Caki2 (cell line): ENCODE measurements at regions not wholly inside any gene's neighbourhood (a gene's known extent, or its start where the extent isn't known, plus 50 kb on each side); places are given as distances from the start of the nearest gene placed in this dataset.

Experiments
- DNase-seq: peaks from one replicate; pipeline ENCODE4 v3.0.0-alpha.2; 2015; ENCODE audit warnings: low read depth
- in situ Hi-C: cut with HindIII; loops from 2 replicates; pipeline ENCODE4 v1.10.0; 2016; ENCODE audit warnings: low sequenced_read_pairs, low pct_unique_long_range_greater_than_20kb, mixed read lengths

DNA sequence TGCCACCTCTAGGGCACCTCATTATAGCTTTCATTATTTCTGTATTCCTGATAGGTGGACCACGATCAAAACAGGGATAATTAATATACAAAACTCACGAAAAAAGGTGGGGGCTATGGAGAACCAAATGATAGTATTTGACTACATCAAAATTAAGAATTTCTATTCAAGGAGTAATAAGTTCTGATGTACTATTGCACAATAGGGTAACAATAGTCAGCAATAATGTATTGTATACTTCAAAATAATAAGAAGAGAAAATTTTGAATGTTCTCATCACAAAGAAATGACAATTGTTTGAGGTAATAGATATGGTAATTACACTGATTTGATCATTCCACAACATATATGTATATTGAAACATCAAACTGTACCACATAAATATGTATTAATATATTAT, 327.3 kb upstream of the TRAM1L1 start:
- DNase-seq, result no peak
- in situ Hi-C loops, result no loop called here

DNA sequence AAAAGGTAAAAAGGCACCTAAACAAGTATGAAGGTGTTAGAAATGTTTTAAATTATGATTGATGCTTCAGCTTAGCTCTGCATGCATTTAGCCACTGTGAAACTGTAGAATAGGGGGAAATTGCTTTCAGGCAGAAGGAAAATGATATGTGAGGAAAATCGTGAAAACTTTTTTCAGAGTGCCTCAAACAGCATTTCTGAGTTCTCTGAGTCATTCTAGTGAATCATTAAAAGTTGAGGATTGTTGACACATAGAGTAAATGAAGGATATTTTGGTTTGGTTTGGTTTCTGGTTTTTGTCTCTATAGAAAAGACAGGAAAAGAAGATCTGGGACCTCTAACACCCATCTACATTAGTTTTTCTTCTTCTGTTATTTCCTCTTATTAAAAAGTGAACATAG, 332.5 kb upstream of the TRAM1L1 start:
- DNase-seq, result peak; percentile 17
- in situ Hi-C loops, result no loop called here

DNA sequence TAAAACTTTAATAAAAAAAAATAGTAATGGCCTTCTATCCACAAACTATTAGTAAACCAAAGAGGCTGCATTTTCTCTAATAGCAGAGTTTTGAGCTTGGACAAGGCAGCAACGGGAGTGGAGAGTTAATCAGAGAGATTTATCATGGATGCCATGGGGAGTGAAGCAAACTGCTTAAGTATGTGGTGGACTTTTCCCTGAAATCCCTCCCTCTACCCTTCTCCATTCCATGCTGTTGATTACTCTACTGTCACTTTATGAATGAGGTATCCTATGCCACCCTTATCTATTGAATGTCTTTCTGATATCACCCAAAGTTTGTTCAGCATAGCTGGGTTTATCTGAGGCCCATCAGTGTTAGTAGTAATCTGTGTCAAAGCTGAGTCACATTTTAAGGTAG, 335.6 kb upstream of the TRAM1L1 start:
- DNase-seq, result no peak
- in situ Hi-C loops, result no loop called here

DNA sequence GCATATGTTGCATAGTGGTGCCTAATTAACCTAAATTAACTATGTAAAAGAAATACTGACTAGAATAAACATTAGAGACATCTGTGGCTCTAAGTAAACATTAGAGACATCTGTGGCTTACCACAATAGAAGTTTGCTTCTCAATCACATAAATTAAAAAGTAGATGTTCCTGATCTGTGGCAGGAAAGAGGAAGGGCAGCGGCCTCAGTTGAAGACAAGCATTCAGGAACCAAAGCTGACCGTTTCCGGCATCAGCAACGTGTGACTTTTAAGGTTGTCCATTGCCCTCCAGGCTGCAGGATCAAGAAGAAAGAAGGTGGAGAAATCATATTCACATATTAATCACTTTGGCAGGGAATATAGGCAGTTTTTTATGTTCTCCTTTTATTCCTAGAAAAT, 336.3 kb upstream of the TRAM1L1 start:
- DNase-seq, result no peak
- in situ Hi-C loops, result no loop called here

DNA sequence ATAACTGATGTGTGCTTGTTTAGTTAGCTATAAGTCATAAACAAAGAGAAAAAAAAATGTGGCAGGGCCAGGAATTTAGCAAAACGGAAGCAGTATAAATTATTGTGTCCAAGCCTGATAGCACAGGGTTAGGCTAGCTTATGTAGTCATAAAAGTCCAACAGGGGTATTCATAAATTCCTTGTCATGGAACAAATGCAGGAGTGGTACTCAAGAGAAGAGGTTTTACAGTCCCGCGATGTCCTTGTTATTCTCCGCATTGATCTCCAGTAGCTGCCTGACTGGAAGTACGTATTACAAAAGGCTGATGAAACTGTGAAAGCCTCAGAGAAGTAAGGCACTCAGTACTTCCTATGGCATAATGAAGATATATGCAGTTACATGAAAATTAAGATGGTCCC, 336.9 kb upstream of the TRAM1L1 start:
- DNase-seq, result no peak
- in situ Hi-C loops, result no loop called here

DNA sequence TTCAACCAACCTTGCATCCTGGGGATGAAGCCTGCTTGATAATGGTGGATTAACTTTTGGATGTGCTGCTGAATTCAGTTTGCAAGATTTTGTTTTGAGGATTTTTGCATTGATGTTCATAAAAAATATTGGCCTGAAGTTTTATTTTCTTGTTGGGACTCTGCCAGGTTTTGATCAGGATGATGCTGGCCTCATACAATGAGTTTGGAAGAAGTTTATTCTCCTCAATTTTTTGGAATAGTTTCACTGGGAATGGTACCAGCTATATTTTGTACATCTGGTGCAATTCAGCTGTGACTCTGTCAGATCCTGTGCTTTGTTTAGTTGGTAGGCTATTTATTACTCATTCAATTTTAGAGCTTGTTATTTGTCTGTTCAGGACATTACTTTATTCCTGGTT, 340.3 kb upstream of the TRAM1L1 start:
- DNase-seq, result no peak
- in situ Hi-C loops, result no loop called here

DNA sequence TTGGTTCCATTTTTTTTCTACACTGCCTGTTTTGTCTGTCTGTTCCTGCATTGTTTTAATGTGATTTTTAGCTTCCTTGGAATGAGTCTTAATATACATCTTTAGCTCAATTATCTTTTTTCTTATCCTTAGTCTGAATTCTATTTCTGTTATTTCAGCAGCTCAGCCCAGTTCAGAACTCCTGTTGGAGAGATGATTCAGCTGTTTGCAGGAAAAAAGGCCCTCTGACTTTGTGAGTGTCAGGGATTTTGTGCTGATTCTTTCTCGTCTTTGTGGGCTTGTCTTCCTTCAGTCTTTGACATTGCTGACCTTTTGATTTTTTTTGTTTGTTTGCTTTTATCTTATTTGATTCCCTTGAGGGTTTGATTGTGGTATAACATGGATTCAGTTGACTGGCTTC, 343.2 kb upstream of the TRAM1L1 start:
- DNase-seq, result no peak
- in situ Hi-C loops, result no loop called here

DNA sequence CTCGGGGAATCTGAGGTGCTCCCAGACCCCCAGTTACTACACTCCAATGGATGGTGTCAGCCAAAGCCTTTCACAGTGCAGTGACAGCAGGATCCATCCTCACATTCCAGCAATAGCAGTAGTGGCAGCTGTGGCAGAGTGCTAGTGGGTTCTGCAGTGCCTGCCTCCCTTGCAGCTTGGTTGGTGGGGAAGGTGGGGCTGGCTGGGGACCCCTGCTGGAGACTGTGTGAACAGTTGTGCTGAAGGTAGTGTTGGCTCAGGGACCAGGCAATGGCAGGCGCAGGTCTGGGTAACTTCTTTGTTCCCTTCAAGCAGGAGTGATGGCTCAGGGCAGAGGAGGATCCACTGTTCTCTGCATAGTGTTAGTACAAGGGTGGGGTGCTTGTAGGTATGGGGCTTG, 343.7 kb upstream of the TRAM1L1 start:
- DNase-seq, result no peak
- in situ Hi-C loops, result no loop called here

DNA sequence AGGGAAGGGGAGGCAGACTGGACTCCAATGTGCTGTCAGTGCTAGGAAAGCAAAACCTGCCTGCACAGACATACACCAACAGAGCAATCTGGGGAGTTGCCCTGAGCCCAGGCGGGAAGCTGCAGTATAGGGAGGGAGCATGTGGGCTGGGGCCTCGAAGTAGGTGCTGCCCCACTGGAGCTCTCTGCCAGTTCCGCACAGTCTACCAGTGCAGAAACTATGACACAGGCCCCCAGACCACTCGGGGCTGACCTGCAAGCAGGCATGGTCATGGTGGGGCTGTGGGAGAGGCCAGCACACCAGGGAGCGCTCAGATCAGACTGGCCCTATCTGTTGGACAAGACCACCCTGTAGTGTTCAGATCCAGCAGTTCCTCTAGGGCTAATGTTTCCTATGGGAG, 344.1 kb upstream of the TRAM1L1 start:
- no peak for DNase-seq
- in situ Hi-C loops, result no loop called here

DNA sequence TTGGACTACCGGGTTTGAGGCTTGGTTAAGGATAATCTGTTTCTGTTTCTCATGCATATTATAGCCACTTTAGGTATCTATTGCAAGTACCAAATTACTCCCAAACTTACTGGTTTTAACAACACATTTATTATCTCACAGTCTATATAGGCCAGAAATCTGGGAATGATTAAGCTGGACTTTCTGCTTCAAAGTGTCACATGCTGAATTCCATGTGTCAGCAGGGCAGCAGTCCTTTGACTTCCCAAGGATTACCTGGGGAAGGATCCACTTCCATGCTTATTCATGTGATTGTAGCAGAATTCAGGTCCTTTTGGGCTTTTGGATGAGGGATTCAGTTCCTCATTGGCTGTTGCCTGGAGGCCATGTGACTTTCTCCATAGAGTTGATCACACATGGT, 349.0 kb upstream of the TRAM1L1 start:
- in situ Hi-C loops, result no loop called here
- no peak for DNase-seq

DNA sequence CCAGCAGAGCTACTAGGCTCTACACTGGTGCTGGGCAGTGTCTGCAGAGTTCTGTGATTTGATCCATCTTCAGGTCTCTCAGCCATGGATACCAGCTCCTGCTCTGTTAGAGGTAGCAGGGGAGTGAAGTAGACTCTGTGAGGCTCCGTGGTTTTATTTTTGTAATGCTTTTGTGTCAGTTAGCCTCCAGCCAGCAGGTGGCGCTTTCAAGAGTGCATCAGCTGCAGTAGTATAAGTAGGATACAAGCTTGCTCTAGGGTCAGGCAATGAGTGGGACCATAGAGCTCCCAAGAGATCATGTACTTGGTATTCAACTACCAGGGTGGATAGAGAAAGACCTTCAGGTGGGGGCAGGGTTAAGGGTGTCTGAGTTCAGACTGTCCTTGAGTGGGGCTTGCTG, 362.5 kb upstream of the TRAM1L1 start:
- no peak for DNase-seq
- in situ Hi-C loops, result no loop called here

DNA sequence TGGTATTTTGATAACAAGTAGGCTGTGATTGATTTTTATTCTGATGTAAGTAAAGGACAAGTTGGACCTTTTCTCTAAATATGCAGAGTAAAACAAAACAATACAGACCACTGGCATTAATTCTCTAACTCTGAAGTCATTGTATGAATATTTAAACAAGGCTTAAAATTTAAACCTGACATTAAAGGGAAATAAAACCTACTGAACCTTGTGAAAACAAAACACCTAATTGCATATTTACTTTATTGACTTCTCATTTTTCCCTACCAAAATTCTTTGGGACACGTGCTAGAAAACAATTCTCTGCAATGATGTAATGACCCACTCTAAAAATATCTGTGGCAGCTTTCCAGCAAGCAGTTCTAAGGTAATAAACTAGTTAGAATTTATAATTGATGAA, 369.7 kb upstream of the TRAM1L1 start:
- DNase-seq, result no peak
- in situ Hi-C loops, result no loop called here

DNA sequence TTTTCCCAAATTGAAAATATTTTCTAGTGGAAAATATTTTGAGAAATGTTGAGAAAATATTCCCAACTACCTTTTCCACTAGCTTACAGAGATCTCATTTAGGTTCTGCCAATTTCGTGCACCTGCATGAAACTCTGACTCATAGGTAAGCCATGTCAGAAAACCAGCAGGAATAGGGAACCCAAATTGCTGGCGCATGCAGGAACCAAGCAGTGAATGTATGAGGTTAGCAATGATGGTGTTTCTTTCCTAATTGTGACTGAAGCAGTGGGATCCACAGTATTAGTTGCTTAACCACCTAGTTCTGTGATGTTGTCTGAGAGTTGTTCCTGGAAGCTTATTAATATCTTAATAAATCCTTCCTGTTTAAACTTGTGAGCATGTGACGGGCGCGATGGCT, 381.0 kb upstream of the TRAM1L1 start:
- no peak for DNase-seq
- in situ Hi-C loops, result no loop called here

DNA sequence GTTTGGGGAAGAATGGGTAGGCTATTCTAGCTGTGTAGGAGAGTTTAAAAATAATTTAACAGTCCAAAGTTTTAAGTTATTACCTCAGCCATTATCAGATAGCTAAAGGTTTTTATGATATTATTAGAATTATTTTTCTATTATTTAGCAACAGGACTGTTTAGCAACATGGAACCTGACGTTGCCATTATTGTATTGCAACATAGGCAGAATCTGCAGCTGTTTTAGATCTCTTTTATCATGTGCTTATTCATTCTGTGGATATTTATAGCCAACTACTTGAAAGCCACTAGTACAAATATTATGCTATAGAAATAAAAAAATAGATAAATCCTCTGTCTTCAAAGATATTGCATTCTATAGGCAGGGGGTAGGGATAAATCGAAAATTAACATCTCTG, 382.0 kb upstream of the TRAM1L1 start:
- DNase-seq, result no peak
- in situ Hi-C loops, result no loop called here

DNA sequence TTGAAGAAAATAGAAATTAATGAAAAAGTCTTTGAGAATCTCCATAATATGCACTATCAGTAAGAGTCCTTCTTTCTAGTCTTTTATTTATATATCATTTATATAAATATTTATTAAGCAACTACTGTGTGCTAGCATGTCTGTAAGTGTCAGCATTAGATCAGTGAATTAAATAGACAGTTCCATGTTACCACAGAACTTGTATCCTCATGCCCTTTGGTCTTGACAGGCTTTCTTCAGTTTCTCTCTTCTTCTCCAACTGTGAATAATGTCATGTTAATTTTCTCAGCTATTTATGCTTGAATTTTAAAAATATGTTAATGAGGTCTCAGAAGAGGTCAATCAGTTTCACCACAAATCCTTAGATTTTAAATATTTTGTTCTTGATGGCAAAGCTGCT, 389.6 kb upstream of the TRAM1L1 start:
- no peak for DNase-seq
- in situ Hi-C loops, result no loop called here

DNA sequence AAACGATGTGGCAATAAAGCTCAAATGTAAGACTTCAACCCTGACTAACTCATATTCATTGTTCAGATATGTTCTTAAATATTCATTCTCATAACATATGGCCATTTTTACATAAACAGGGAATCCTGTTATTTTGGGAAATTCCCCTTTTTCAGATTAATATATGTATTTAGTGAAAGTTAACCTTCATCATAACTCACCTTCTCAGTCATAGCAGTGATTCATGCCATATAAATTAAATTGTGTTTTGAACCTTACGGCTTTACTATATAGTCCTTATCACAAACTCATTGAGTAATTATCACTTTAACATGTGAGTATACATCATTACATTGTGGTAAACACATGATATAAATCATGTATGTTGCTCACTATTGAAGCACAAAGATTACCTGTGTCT, 392.5 kb upstream of the TRAM1L1 start:
- in situ Hi-C loops, result no loop called here
- DNase-seq, result no peak

DNA sequence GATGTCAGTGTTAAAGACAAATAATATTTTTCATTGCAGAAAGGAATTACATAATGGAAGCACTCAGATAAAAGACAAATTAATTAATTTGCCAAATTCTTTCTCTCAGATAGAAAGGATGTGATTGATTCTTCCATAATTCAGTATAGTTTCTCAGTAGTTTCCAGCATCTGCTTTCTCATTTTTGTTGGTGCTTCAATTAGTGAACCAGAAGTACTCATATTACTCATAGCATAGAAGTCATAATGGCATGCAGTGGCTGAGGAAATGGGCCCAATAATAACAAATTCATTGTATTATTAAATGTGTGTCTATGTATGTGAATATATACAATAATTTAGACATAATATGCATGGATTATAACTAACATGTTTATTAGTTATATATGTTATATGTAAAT, 393.3 kb upstream of the TRAM1L1 start:
- in situ Hi-C loops, result no loop called here
- no peak for DNase-seq

DNA sequence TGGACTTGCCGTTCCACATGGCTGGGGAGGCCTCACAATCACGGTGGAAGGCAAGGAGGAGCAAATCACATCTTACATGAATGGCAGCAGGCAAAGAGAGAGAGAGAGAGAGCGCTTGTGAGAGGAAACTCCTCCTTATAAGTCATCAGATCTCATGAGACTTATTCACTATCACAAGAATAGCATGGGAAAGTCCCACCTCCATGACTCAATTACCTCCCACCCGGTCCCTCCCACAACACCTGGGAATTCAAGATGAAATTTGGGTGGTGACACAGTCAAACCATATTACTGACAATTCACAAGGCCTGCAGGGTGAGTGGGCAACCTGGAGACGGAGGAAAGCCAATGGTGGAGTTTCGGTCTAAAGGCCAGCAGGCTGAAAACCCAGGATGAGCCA, 394.3 kb upstream of the TRAM1L1 start:
- peak; percentile 29 for DNase-seq
- in situ Hi-C loops, result no loop called here

DNA sequence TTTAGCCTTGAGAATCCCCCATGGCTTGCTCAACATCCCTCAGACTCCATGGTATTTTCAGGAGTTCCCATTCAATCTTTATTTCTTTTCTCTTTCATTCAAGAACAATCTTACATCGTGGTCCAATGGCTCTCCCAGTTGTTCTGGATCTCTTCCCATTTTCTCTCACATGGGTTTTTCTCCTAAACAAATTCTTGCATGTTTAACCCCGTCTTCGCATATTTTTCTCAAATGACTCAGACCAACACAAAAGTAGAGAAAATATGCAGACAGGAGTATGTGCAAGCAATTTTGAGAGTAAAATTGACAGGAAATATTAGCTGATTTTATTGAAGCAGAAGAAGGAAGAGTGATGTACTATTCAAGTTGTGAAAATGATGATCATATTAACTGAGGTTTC, 396.4 kb upstream of the TRAM1L1 start:
- no peak for DNase-seq

DNA sequence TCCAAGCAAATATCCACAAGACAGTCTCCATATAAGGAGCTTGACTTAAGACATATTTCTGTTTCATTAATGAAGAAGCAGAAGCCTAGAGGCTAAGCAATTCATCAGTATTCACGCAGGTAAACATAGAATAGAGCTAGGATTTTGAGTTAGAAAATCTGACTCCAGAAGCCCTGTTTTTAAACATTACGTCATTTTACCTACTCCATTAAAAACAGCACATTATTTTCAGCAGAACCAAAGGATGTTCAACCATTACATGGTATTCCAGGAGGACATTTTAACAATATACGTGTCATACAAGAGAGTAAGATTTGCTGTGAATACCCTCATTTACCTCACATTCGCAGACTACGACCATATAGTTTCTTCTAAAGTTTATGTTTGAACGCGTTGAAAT, 403.3 kb upstream of the TRAM1L1 start:
- in situ Hi-C loops, result no loop called here
- DNase-seq, result no peak

More for the DNA sequence above, 396.4 kb upstream of the TRAM1L1 start:
- in situ Hi-C loops, result no loop called here

DNA sequence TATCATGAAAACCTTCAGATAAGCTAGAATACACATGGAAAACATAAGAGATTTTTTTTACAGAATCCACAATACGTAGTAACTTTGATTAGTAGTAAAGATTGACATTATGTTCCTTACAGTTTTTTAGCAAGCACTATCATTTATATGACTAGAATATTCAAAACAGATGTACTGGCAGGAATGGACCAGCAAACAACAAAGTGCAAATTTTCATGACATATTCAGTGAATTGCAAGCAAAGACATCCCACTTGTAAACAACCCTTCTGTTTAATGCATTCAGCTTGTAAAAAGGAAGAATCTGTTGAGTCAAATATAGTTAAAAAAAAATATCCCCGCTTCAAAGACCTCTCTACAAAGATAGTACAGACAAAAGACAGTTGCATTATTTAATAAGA, 403.7 kb upstream of the TRAM1L1 start:
- in situ Hi-C loops, result no loop called here
- no peak for DNase-seq
